WTC11 (cell line): ENCODE measurements at regions not wholly inside any gene's neighbourhood (a gene's known extent, or its start where the extent isn't known, plus 50 kb on each side); places are given as distances from the start of the nearest gene placed in this dataset.
A peak's percentile ranks its signal among the peaks of the same experiment; 100 is the strongest.

Source experiments
- ATAC-seq: fragments of 200-7000 bp; cut with Tn5 transposase; 2 replicates; pipeline ENCODE4 v1.10.0; 2021; ENCODE audit warnings: mild to moderate bottlenecking, moderate library complexity
- CTCF ChIA-PET: fragments of 300-600 bp; sonication (Branson Sonifier 250); formaldehyde crosslinking; loops from one replicate; lab custom pipeline; 2021; ENCODE audit warnings: antibody characterized with exemption; lab: Charles Lee
- POLR2A ChIA-PET: fragments of 350-600 bp; sonication (Branson Sonifier 250); formaldehyde crosslinking; loops from one replicate; lab custom pipeline; 2021; ENCODE audit warnings: antibody characterized with exemption; lab: Charles Lee
- DNase-seq: peaks from one replicate; pipeline ENCODE4 v3.0.0; 2021; ENCODE audit warnings: low spot score
- H3K27ac Mint-ChIP-seq: 2 replicates; pipeline ENCODE4 v1.8.0; 2021; ENCODE audit warnings: mixed read lengths
- H3K27me3 Mint-ChIP-seq: 2 replicates; pipeline ENCODE4 v1.8.0; 2021; ENCODE audit warnings: low read depth, mild to moderate bottlenecking, moderate library complexity, mixed read lengths
- H3K36me3 Mint-ChIP-seq: 2 replicates; pipeline ENCODE4 v1.8.0; 2021; ENCODE audit warnings: mixed read lengths
- H3K4me1 Mint-ChIP-seq: 2 replicates; pipeline ENCODE4 v1.8.0; 2022; ENCODE audit warnings: mixed read lengths
- H3K4me3 Mint-ChIP-seq: 2 replicates; pipeline ENCODE4 v1.8.0; 2021; ENCODE audit warnings: mild to moderate bottlenecking, moderate library complexity, mixed read lengths
- H3K9me3 Mint-ChIP-seq: 2 replicates; pipeline ENCODE4 v1.8.0; 2021; ENCODE audit warnings: mixed read lengths
- ATF1 ChIP-seq: sonication (generic); formaldehyde crosslinking; IDR thresholded peaks from 2 replicates; pipeline ENCODE4 v1.8.1; 2023; ENCODE audit warnings: mild to moderate bottlenecking, moderate library complexity, missing genetic modification reagents
- ETV6 ChIP-seq: sonication (generic); formaldehyde crosslinking; IDR thresholded peaks from 2 replicates; pipeline ENCODE4 v1.8.1; 2022; ENCODE audit warnings: mild to moderate bottlenecking, missing genetic modification reagents
- HMGA2 ChIP-seq: fragments of 250-450 bp; sonication (Bioruptor Pico); IDR thresholded peaks from 2 replicates; pipeline ENCODE4 v1.4.0; 2021; ENCODE audit warnings: mild to moderate bottlenecking, moderate library complexity
- NFYB ChIP-seq: sonication (generic); formaldehyde crosslinking; conservative IDR thresholded peaks from 2 replicates; pipeline ENCODE4 v1.8.0; 2022; ENCODE audit warnings: low read depth, missing genetic modification reagents
- NR1H2 ChIP-seq: sonication (generic); formaldehyde crosslinking; IDR thresholded peaks from 2 replicates; pipeline ENCODE4 v1.9.0; 2021; ENCODE audit warnings: mild to moderate bottlenecking, moderate library complexity, missing genetic modification reagents
- OVOL2 ChIP-seq: fragments of 250-450 bp; sonication (Bioruptor Pico); IDR thresholded peaks from 2 replicates; pipeline ENCODE4 v1.9.0; 2021; ENCODE audit warnings: mild to moderate bottlenecking, borderline replicate concordance
- RORB ChIP-seq: fragments of 250-450 bp; sonication (Bioruptor Pico); IDR thresholded peaks from 2 replicates; pipeline ENCODE4 v1.9.0; 2021; ENCODE audit warnings: mild to moderate bottlenecking
- SOX15 ChIP-seq: fragments of 250-450 bp; sonication (Bioruptor Pico); IDR thresholded peaks from 2 replicates; pipeline ENCODE4 v1.9.0; 2021; ENCODE audit warnings: mild to moderate bottlenecking
- SP1 ChIP-seq: sonication (generic); formaldehyde crosslinking; conservative IDR thresholded peaks from 2 replicates; pipeline ENCODE4 v1.8.1; 2022; ENCODE audit warnings: missing genetic modification reagents
- USF1 ChIP-seq: sonication (generic); formaldehyde crosslinking; IDR thresholded peaks from 2 replicates; pipeline ENCODE4 v1.8.0; 2022; ENCODE audit warnings: mild to moderate bottlenecking, missing genetic modification reagents
- ZNF219 ChIP-seq: sonication (generic); formaldehyde crosslinking; IDR thresholded peaks from 2 replicates; pipeline ENCODE4 v1.8.0; 2023; ENCODE audit warnings: missing genetic modification reagents, mild to moderate bottlenecking, borderline replicate concordance
- ZNF263 ChIP-seq: sonication (generic); formaldehyde crosslinking; IDR thresholded peaks from 2 replicates; pipeline ENCODE4 v1.8.1; 2022; ENCODE audit warnings: low read depth, mild to moderate bottlenecking, moderate library complexity, missing genetic modification reagents
- ZNF396 ChIP-seq: fragments of 250-450 bp; sonication (Bioruptor Pico); IDR thresholded peaks from 2 replicates; pipeline ENCODE4 v1.8.0; 2021; ENCODE audit warnings: mild to moderate bottlenecking, moderate library complexity, borderline replicate concordance
- ZNF416 ChIP-seq: fragments of 250-450 bp; sonication (Bioruptor Pico); IDR thresholded peaks from 2 replicates; pipeline ENCODE4 v1.9.0; 2021; ENCODE audit warnings: mild to moderate bottlenecking, inconsistent platforms
- ZNF423 ChIP-seq: fragments of 250-450 bp; sonication (Bioruptor Pico); IDR thresholded peaks from 2 replicates; pipeline ENCODE4 v2.1.2; 2022; ENCODE audit warnings: mild to moderate bottlenecking, moderate library complexity
- TF ChIP-seq, protein P1 (sequence below): sonication (generic); formaldehyde crosslinking; IDR thresholded peaks from 2 replicates; pipeline ENCODE4 v1.8.1; 2022; ENCODE audit warnings: mild to moderate bottlenecking, moderate library complexity, missing genetic modification reagents
- TF ChIP-seq, protein P2 (sequence below): sonication (generic); formaldehyde crosslinking; IDR thresholded peaks from 2 replicates; pipeline ENCODE4 v1.8.1; 2022; ENCODE audit warnings: missing genetic modification reagents, borderline replicate concordance
- TF ChIP-seq, protein P3 (sequence below): fragments of 250-450 bp; sonication (Bioruptor Pico); IDR thresholded peaks from 2 replicates; pipeline ENCODE4 v1.8.0; 2021; ENCODE audit warnings: mild to moderate bottlenecking
- TF ChIP-seq, protein P4 (sequence below): sonication (generic); formaldehyde crosslinking; IDR thresholded peaks from 2 replicates; pipeline ENCODE4 v1.8.1; 2022; ENCODE audit warnings: low read depth, missing genetic modification reagents, borderline replicate concordance
- TF ChIP-seq, protein P5 (sequence below): fragments of 250-450 bp; sonication (Bioruptor Pico); IDR thresholded peaks from 2 replicates; pipeline ENCODE4 v1.9.0; 2021; ENCODE audit warnings: mild to moderate bottlenecking, borderline replicate concordance
- TF ChIP-seq, protein P6 (sequence below): sonication (generic); formaldehyde crosslinking; IDR thresholded peaks from 2 replicates; pipeline ENCODE4 v1.8.1; 2023; ENCODE audit warnings: mild to moderate bottlenecking, moderate library complexity, missing genetic modification reagents

DNA sequence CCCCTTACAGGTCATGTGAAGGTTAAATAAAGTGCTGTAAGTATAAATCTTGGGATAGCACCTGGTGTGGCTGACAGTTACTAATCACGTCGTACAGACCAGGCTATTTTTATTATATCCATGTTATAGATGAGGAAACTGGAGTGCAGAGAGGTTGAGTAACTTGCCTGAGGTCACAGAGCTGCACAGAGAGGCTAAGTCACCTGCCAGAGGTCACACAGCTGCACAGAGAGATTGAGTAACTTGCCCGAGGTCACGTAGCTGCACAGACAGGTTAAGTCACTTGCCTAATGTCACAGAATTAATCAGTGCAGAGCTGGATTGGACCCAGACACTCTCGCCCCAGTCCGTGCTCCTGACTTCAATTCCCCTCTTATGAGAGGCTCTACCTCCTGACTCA, 171.5 kb downstream of the NUP210 start (continued):
- TF ChIP-seq ZNF263 (CRISPR knock-in tag): no peak
- TF ChIP-seq, all 79 proteins: peak for 0

- DNase-seq (no peak), ATAC-seq (no peak)
- Mint-ChIP-seq H3K9me3 (no peaks in the 10 kb centered on the region), H3K27ac (no peak overlapping the region), H3K36me3 (no peaks in the 10 kb centered on the region), H3K4me1 (peaks cover 8% of the 10 kb centered on the region)
- ChIA-PET CTCF (interaction anchor here (2.4 kb wide), 1 partner anchor 16 kb away, joined by 6 read pairs; no protein-coding TSS in a partner anchor), POLR2A (no interaction called here)
- TF ChIP-seq NR1H2 (CRISPR knock-in tag) (no peak), RORB (CRISPR knock-in tag) (no peak), NFYB (no peak), ZNF396 (no peak), HMGA2 (no peak), ATF1 (CRISPR knock-in tag) (no peak)
- TF ChIP-seq, protein P1, sequence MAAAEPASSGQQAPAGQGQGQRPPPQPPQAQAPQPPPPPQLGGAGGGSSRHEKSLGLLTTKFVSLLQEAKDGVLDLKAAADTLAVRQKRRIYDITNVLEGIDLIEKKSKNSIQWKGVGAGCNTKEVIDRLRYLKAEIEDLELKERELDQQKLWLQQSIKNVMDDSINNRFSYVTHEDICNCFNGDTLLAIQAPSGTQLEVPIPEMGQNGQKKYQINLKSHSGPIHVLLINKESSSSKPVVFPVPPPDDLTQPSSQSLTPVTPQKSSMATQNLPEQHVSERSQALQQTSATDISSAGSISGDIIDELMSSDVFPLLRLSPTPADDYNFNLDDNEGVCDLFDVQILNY: no peak
- TF ChIP-seq, protein P2, sequence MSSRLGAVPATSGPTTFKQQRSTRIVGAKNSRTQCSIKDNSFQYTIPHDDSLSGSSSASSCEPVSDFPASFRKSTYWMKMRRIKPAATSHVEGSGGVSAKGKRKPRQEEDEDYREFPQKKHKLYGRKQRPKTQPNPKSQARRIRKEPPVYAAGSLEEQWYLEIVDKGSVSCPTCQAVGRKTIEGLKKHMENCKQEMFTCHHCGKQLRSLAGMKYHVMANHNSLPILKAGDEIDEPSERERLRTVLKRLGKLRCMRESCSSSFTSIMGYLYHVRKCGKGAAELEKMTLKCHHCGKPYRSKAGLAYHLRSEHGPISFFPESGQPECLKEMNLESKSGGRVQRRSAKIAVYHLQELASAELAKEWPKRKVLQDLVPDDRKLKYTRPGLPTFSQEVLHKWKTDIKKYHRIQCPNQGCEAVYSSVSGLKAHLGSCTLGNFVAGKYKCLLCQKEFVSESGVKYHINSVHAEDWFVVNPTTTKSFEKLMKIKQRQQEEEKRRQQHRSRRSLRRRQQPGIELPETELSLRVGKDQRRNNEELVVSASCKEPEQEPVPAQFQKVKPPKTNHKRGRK (CRISPR knock-in tag): no peak
- TF ChIP-seq, protein P3, sequence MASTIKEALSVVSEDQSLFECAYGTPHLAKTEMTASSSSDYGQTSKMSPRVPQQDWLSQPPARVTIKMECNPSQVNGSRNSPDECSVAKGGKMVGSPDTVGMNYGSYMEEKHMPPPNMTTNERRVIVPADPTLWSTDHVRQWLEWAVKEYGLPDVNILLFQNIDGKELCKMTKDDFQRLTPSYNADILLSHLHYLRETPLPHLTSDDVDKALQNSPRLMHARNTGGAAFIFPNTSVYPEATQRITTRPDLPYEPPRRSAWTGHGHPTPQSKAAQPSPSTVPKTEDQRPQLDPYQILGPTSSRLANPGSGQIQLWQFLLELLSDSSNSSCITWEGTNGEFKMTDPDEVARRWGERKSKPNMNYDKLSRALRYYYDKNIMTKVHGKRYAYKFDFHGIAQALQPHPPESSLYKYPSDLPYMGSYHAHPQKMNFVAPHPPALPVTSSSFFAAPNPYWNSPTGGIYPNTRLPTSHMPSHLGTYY (CRISPR knock-in tag): no peak
- TF ChIP-seq, protein P4, sequence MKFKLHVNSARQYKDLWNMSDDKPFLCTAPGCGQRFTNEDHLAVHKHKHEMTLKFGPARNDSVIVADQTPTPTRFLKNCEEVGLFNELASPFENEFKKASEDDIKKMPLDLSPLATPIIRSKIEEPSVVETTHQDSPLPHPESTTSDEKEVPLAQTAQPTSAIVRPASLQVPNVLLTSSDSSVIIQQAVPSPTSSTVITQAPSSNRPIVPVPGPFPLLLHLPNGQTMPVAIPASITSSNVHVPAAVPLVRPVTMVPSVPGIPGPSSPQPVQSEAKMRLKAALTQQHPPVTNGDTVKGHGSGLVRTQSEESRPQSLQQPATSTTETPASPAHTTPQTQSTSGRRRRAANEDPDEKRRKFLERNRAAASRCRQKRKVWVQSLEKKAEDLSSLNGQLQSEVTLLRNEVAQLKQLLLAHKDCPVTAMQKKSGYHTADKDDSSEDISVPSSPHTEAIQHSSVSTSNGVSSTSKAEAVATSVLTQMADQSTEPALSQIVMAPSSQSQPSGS (CRISPR knock-in tag): no peak
- TF ChIP-seq, all 79 proteins: peak for 0
- Mint-ChIP-seq H3K4me3 (no peak overlapping the region), H3K27me3 (no peaks in the 10 kb centered on the region)
Measured at GRCh38 chr3:13245615-13245978, 172.4 kb upstream of the IQSEC1 start.

- POLR2A ChIA-PET: no interaction called here
Measured at GRCh38 chr3:13243586-13243985, 170.4 kb upstream of the IQSEC1 start.

GRCh38 chr3:13242364-13242737, 169.1 kb upstream of the IQSEC1 start:
- Mint-ChIP-seq H3K9me3 (no peaks in the 10 kb centered on the region), H3K27ac (no peak overlapping the region), H3K36me3 (no peaks in the 10 kb centered on the region), H3K4me1 (peaks cover 8% of the 10 kb centered on the region), H3K4me3 (no peak overlapping the region), H3K27me3 (no peaks in the 10 kb centered on the region)
- ChIA-PET CTCF (interaction anchor here (0.8 to 2.1 kb wide), 9 partner anchors 7 to 150 kb away, joined by 3 to 12 read pairs (median 4); no protein-coding TSS in a partner anchor), POLR2A (no interaction called here)
- no peak for ATAC-seq
- DNase-seq: no peak
- TF ChIP-seq SOX15 (CRISPR knock-in tag) (no peak), USF1 (CRISPR knock-in tag) (no peak), OVOL2 (CRISPR knock-in tag) (no peak), ZNF423 (CRISPR knock-in tag) (no peak), SP1 (no peak), ETV6 (CRISPR knock-in tag) (no peak)
- TF ChIP-seq, protein P5, sequence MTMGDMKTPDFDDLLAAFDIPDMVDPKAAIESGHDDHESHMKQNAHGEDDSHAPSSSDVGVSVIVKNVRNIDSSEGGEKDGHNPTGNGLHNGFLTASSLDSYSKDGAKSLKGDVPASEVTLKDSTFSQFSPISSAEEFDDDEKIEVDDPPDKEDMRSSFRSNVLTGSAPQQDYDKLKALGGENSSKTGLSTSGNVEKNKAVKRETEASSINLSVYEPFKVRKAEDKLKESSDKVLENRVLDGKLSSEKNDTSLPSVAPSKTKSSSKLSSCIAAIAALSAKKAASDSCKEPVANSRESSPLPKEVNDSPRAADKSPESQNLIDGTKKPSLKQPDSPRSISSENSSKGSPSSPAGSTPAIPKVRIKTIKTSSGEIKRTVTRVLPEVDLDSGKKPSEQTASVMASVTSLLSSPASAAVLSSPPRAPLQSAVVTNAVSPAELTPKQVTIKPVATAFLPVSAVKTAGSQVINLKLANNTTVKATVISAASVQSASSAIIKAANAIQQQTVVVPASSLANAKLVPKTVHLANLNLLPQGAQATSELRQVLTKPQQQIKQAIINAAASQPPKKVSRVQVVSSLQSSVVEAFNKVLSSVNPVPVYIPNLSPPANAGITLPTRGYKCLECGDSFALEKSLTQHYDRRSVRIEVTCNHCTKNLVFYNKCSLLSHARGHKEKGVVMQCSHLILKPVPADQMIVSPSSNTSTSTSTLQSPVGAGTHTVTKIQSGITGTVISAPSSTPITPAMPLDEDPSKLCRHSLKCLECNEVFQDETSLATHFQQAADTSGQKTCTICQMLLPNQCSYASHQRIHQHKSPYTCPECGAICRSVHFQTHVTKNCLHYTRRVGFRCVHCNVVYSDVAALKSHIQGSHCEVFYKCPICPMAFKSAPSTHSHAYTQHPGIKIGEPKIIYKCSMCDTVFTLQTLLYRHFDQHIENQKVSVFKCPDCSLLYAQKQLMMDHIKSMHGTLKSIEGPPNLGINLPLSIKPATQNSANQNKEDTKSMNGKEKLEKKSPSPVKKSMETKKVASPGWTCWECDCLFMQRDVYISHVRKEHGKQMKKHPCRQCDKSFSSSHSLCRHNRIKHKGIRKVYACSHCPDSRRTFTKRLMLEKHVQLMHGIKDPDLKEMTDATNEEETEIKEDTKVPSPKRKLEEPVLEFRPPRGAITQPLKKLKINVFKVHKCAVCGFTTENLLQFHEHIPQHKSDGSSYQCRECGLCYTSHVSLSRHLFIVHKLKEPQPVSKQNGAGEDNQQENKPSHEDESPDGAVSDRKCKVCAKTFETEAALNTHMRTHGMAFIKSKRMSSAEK (CRISPR knock-in tag): no peak
- TF ChIP-seq, protein P6, sequence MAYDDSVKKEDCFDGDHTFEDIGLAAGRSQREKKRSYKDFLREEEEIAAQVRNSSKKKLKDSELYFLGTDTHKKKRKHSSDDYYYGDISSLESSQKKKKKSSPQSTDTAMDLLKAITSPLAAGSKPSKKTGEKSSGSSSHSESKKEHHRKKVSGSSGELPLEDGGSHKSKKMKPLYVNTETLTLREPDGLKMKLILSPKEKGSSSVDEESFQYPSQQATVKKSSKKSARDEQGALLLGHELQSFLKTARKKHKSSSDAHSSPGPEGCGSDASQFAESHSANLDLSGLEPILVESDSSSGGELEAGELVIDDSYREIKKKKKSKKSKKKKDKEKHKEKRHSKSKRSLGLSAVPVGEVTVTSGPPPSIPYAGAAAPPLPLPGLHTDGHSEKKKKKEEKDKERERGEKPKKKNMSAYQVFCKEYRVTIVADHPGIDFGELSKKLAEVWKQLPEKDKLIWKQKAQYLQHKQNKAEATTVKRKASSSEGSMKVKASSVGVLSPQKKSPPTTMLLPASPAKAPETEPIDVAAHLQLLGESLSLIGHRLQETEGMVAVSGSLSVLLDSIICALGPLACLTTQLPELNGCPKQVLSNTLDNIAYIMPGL (CRISPR knock-in tag): no peak

More at GRCh38 chr3:13243586-13243985, 170.4 kb upstream of the IQSEC1 start:
- TF ChIP-seq ZNF416 (CRISPR knock-in tag): no peak
- no peak for TF ChIP-seq ZNF219 (CRISPR knock-in tag)
- no peak for TF ChIP-seq ZNF396
- Mint-ChIP-seq H3K36me3 (no peaks in the 10 kb centered on the region), H3K4me3 (no peak overlapping the region), H3K4me1 (peaks cover 8% of the 10 kb centered on the region), H3K27ac (no peak overlapping the region), H3K27me3 (no peaks in the 10 kb centered on the region), H3K9me3 (no peaks in the 10 kb centered on the region)
- ATAC-seq (0 out of 2 replicates have a peak, but pooled peaks have one; percentile 28), DNase-seq (no peak)
- CTCF ChIA-PET: interaction anchor here (0.7 to 1.3 kb wide), 2 partner anchors 14 to 43 kb away, joined by 3 to 4 read pairs; no protein-coding TSS in a partner anchor
